ENCODE measurements at regions not wholly inside any gene's neighbourhood (a gene's known extent, or its start where the extent isn't known, plus 50 kb on each side); places are given as distances from the start of the nearest gene placed in this dataset.

DNA sequence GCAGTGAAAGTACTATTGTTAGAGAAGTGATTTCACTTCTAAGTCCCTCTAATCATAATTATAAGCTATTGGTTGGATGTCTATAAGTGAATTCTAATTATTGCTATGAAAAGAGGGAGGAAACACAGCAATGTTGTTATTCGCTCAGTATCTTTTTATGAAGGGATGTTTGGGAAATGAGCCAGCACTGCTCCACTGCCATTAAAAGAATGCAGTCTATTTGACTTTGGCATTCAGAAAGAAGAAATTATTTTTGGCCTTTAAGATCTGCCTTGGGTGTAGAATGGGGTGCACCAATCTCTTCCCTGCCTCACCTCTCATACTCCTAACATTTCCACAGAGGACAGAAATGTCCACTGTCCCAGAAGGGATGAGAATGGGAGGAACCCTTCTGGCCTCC lies 332.0 kb downstream of the SPATA31D1 start:
- H3K4me2 ChIP-seq, result no peak overlapping the region
- no peak overlapping the region for H2AFZ ChIP-seq (replicated peaks)
- Mint-ChIP-seq H3K27me3 (ENCODE audit: insufficient read depth, low read depth) (no peaks in the 10 kb centered on the region), H3K9me3 (peaks cover 14% of the 10 kb centered on the region), H3K27ac (no peak overlapping the region), H3K4me3 (no peak overlapping the region), H3K36me3 (no peaks in the 10 kb centered on the region), H3K4me1 (no peaks in the 10 kb centered on the region)
- no peaks in the 10 kb centered on the region for H3K27me3 ChIP-seq
- H3F3A ChIP-seq (ENCODE audit: low read depth), result no peaks in the 10 kb centered on the region
- DNase-seq (ENCODE audit: low spot score), result no peak
- no peak overlapping the region for H3K4me3 ChIP-seq
- TF ChIP-seq EZH2 (IDR thresholded peaks at IDR 0.05), result no peak
- TF ChIP-seq, protein P1, sequence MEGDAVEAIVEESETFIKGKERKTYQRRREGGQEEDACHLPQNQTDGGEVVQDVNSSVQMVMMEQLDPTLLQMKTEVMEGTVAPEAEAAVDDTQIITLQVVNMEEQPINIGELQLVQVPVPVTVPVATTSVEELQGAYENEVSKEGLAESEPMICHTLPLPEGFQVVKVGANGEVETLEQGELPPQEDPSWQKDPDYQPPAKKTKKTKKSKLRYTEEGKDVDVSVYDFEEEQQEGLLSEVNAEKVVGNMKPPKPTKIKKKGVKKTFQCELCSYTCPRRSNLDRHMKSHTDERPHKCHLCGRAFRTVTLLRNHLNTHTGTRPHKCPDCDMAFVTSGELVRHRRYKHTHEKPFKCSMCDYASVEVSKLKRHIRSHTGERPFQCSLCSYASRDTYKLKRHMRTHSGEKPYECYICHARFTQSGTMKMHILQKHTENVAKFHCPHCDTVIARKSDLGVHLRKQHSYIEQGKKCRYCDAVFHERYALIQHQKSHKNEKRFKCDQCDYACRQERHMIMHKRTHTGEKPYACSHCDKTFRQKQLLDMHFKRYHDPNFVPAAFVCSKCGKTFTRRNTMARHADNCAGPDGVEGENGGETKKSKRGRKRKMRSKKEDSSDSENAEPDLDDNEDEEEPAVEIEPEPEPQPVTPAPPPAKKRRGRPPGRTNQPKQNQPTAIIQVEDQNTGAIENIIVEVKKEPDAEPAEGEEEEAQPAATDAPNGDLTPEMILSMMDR (IDR thresholded peaks at IDR 0.05), result no peak
- TF ChIP-seq EZH2phosphoT487 (IDR thresholded peaks at IDR 0.05), result no peak
- H3K27ac ChIP-seq, result no peak overlapping the region
- no peak overlapping the region for H3K9ac ChIP-seq
- no peaks in the 10 kb centered on the region for H4K20me1 ChIP-seq (ENCODE audit: low read depth)
- no peaks in the 10 kb centered on the region for H3K9me3 ChIP-seq (ENCODE audit: low read depth)
- H3K36me3 ChIP-seq, result no peaks in the 10 kb centered on the region
- no peaks in the 10 kb centered on the region for H3K79me2 ChIP-seq (ENCODE audit: low read depth)
- H3K4me1 ChIP-seq, result no peaks in the 10 kb centered on the region

DNA sequence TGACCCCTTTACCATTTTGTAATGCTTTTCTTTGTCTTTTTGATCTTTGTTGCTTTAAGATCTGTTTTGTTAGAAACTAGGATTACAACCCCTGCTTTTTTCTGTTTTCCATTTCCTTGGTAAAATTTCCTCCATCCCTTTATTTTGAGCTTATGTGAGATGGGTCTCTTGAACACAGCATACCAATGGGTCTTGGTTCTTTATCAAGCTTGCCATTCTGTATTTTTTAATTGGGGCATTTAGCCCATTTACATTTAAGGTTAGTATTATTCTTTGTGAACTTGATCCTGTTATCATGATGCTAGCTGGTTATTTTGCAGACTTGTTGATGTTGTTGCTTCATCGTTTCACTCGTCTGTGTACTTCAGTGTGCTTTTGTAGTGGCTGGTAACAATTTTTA lies 337.3 kb downstream of the SPATA31D1 start:
- no peak for DNase-seq (ENCODE audit: low spot score)
- no peaks in the 10 kb centered on the region for H3K9me3 ChIP-seq (ENCODE audit: low read depth)
- Mint-ChIP-seq H3K36me3 (no peaks in the 10 kb centered on the region), H3K4me3 (no peak overlapping the region), H3K4me1 (no peaks in the 10 kb centered on the region), H3K27me3 (ENCODE audit: insufficient read depth, low read depth) (peaks cover 3% of the 10 kb centered on the region), H3K27ac (no peak overlapping the region), H3K9me3 (peaks cover 27% of the 10 kb centered on the region)
- TF ChIP-seq, protein P1 (IDR thresholded peaks at IDR 0.05), result no peak
- TF ChIP-seq EZH2phosphoT487 (IDR thresholded peaks at IDR 0.05) (no peak), EZH2 (IDR thresholded peaks at IDR 0.05) (no peak)
- H3K4me2 ChIP-seq, result no peak overlapping the region
- no peaks in the 10 kb centered on the region for H3K4me1 ChIP-seq
- H3K4me3 ChIP-seq, result no peak overlapping the region
- H3K27me3 ChIP-seq, result no peaks in the 10 kb centered on the region
- H3K79me2 ChIP-seq (ENCODE audit: low read depth), result no peaks in the 10 kb centered on the region
- H3F3A ChIP-seq (ENCODE audit: low read depth), result no peaks in the 10 kb centered on the region
- no peaks in the 10 kb centered on the region for H4K20me1 ChIP-seq (ENCODE audit: low read depth)
- no peaks in the 10 kb centered on the region for H3K36me3 ChIP-seq
- H3K27ac ChIP-seq, result no peak overlapping the region
- H2AFZ ChIP-seq (replicated peaks), result no peak overlapping the region
- no peak overlapping the region for H3K9ac ChIP-seq

DNA sequence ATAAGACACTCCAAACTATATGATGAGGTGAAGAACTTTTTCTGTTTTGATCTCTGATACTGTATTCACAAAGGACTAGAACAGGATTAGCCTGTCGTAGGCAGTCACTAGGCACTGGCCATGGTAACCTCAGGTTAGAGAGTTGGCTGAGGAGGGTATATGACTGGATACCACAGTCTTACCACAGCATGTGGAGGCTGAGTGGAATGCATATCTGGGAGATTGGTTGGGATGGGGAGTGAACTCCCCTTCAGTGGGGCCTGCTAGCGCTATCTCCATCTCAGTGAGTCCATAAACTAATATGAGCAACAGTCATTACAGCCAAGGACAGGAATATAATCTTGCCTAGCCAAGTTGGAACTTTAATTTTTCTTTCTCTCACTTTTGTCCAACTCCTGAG lies 339.1 kb downstream of the SPATA31D1 start:
- H3K4me3 ChIP-seq, result no peak overlapping the region
- no peak overlapping the region for H3K4me2 ChIP-seq
- H3F3A ChIP-seq (ENCODE audit: low read depth), result no peaks in the 10 kb centered on the region
- no peak overlapping the region for H3K9ac ChIP-seq
- no peaks in the 10 kb centered on the region for H3K79me2 ChIP-seq (ENCODE audit: low read depth)
- Mint-ChIP-seq H3K36me3 (no peaks in the 10 kb centered on the region), H3K27me3 (ENCODE audit: insufficient read depth, low read depth) (peaks cover 3% of the 10 kb centered on the region), H3K9me3 (peaks cover 25% of the 10 kb centered on the region), H3K4me3 (no peak overlapping the region), H3K4me1 (no peaks in the 10 kb centered on the region), H3K27ac (no peak overlapping the region)
- TF ChIP-seq EZH2phosphoT487 (IDR thresholded peaks at IDR 0.05), result no peak
- TF ChIP-seq, protein P1 (IDR thresholded peaks at IDR 0.05), result no peak
- TF ChIP-seq EZH2 (IDR thresholded peaks at IDR 0.05), result no peak
- H3K36me3 ChIP-seq, result no peaks in the 10 kb centered on the region
- H3K9me3 ChIP-seq (ENCODE audit: low read depth), result no peaks in the 10 kb centered on the region
- H2AFZ ChIP-seq (replicated peaks), result no peak overlapping the region
- no peak overlapping the region for H3K27ac ChIP-seq
- H4K20me1 ChIP-seq (ENCODE audit: low read depth), result no peaks in the 10 kb centered on the region
- no peaks in the 10 kb centered on the region for H3K27me3 ChIP-seq
- H3K4me1 ChIP-seq, result no peaks in the 10 kb centered on the region
- DNase-seq (ENCODE audit: low spot score), result no peak
